Stimulated activated CD4-positive, alpha-beta T cell treated with anti-CD3 and anti-CD28 coated beads, Interleukin-1b, Interleukin-23, amount 100 ng/mL, for 24 hours (primary cell): ENCODE measurements at regions not wholly inside any gene's neighbourhood (a gene's known extent, or its start where the extent isn't known, plus 50 kb on each side); places are given as distances from the start of the nearest gene placed in this dataset.
"Not testable (repeated sequence)": the region's sequence is repeated elsewhere in the genome, so short reads cannot be mapped to it uniquely, and the experiment has no call there.

Experiments used
- DNase-seq, 4 experiments: peaks; one replicate each; pipeline ENCODE4 v3.0.0-alpha.2; 2020; ENCODE audit warnings: low read depth in 4 of 4, low spot score in 1 of 4

GRCh38 chr5:51159164-51159563 is 224.1 kb upstream of the ISL1 start:
- no peak for DNase-seq

- no peak for DNase-seq
These were observed 223.6 kb upstream of the ISL1 start for GRCh38 chr5:51159606-51160005.

- no peak for DNase-seq
These were observed 221.0 kb upstream of the ISL1 start for GRCh38 chr5:51162245-51162644.

GRCh38 chr5:51165621-51166020 is 217.6 kb upstream of the ISL1 start:
- DNase-seq: not testable (repeated sequence)

GRCh38 chr5:51172903-51173626 is 210.2 kb upstream of the ISL1 start:
- DNase-seq: no peak

- DNase-seq: no peak
These were observed 201.9 kb upstream of the ISL1 start for GRCh38 chr5:51181208-51181894.

- DNase-seq: no peak
These were observed 197.4 kb upstream of the ISL1 start for GRCh38 chr5:51185850-51186329.

- no peak for DNase-seq
These were observed 195.2 kb upstream of the ISL1 start for GRCh38 chr5:51188001-51188591.

GRCh38 chr5:51194671-51195070 is 188.6 kb upstream of the ISL1 start:
- DNase-seq: no peak

GRCh38 chr5:51201024-51201423 is 182.2 kb upstream of the ISL1 start:
- no peak for DNase-seq

GRCh38 chr5:51201708-51202107 is 181.5 kb upstream of the ISL1 start:
- DNase-seq: no peak

- no peak for DNase-seq
These were observed 181.1 kb upstream of the ISL1 start for GRCh38 chr5:51202161-51202560.

GRCh38 chr5:51203598-51203997 is 179.7 kb upstream of the ISL1 start:
- no peak for DNase-seq

- DNase-seq: no peak
These were observed 175.0 kb upstream of the ISL1 start for GRCh38 chr5:51208296-51208695.

- DNase-seq: no peak
These were observed 168.5 kb upstream of the ISL1 start for GRCh38 chr5:51214746-51215145.

GRCh38 chr5:51225789-51226742 is 157.2 kb upstream of the ISL1 start:
- no peak for DNase-seq

GRCh38 chr5:51227963-51228470 is 155.2 kb upstream of the ISL1 start:
- no peak for DNase-seq

GRCh38 chr5:51230336-51230735 is 152.9 kb upstream of the ISL1 start:
- DNase-seq: no peak

GRCh38 chr5:51242456-51242855 is 140.8 kb upstream of the ISL1 start:
- no peak for DNase-seq

- not testable (repeated sequence) for DNase-seq
These were observed 132.3 kb upstream of the ISL1 start for GRCh38 chr5:51250957-51251356.

GRCh38 chr5:51271261-51271660 is 112.0 kb upstream of the ISL1 start:
- DNase-seq: no peak
